ENCODE measurements at regions not wholly inside any gene's neighbourhood (a gene's known extent, or its start where the extent isn't known, plus 50 kb on each side); places are given as distances from the start of the nearest gene placed in this dataset.

DNA sequence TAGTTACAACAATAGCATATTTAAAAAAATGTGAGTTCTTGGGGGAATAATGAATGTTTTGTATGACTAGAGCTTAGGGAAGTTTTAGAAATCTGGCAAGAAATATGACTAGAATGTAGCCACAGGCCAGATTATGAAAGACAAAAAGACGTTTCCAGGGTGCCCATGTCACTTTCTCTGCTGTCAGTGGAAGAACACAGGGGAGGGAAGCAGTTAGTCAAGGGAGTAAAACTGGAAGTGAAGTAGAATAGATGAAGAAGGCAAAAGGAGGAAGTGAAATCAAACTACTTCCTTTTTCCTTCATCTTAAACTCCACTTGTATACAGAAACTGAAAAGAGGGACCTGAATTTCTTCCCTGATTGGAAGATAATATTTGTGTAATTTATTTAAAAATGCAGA, 81.2 kb upstream of the ATP2B1 start:
- H3K9me3 ChIP-seq (replicated peaks): peaks cover 4% of the 10 kb centered on the region; the same call in 1 of the 2 replicates
- no peaks in the 10 kb centered on the region for H3K4me1 ChIP-seq (replicated peaks)
- no peaks in the 10 kb centered on the region for H3K36me3 ChIP-seq
- no peak overlapping the region for H3K27ac ChIP-seq
- H3K4me3 ChIP-seq: no peak overlapping the region
- H3K27me3 ChIP-seq (replicated peaks): no peaks in the 10 kb centered on the region
- no peak for DNase-seq (ENCODE audit: low read depth in 1 of 2, low spot score in 2 of 2)

DNA sequence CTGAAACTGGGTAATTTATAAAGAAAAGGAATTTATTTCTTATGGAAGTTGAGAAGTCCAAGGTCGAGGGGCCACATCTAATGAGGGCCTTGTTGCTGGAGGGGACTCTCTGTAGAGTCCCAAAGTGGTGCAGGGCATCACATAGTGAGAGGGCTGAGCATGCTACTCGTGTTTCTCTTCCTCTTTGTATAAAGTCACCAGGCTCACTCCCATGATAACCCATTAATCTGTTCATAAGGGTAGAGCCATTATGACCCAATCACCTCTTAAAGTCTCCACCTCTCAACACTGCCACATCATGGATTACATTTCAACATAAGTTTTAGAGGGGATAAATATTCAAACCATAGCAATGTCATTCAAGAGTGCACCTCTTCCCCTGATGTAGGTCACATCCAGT, 79.1 kb upstream of the ATP2B1 start:
- no peak for DNase-seq (ENCODE audit: low read depth in 1 of 2, low spot score in 2 of 2)
- H3K27ac ChIP-seq: no peak overlapping the region
- peaks cover 4% of the 10 kb centered on the region; the same call in 1 of the 2 replicates for H3K9me3 ChIP-seq (replicated peaks)
- H3K36me3 ChIP-seq: no peaks in the 10 kb centered on the region
- H3K4me1 ChIP-seq (replicated peaks): peaks cover 7% of the 10 kb centered on the region; the same call in 1 of the 2 replicates
- no peak overlapping the region for H3K4me3 ChIP-seq
- H3K27me3 ChIP-seq (replicated peaks): no peaks in the 10 kb centered on the region

DNA sequence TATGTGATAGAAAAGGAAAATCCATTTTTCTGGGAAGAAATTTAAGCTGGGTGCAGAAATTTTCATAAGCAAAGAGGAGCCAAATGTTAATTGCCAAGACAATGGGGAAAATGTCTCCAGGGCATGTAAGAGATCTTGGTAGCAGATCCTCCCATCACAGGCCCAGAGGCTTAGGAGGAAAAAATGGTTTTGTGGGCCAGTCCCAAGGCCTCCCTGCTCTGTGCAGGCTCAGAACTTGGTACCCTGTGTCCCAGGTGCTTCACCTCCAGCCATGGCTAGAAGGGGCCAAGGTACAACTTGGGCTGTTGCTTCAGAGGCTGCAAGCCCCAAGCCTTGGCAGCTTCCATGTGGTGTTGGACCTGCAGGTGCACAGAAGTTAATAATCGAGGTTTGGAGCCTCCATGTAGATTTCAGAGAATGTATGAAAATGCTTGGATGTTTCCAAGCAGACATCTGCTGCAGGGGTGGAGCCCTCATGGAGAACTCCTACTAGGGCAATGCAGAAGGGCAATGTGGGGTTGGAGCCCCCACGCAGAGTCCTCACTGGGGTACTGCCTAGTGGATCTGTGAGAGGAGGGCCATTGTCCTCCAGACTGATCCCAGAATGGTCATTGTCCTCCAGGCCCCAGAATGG, 77.7 kb upstream of the ATP2B1 start:
- peaks cover 4% of the 10 kb centered on the region; the same call in 1 of the 2 replicates for H3K9me3 ChIP-seq (replicated peaks)
- no peaks in the 10 kb centered on the region for H3K36me3 ChIP-seq
- H3K27me3 ChIP-seq (replicated peaks): no peaks in the 10 kb centered on the region
- peaks cover 8% of the 10 kb centered on the region; the same call in 1 of the 2 replicates for H3K4me1 ChIP-seq (replicated peaks)
- H3K27ac ChIP-seq: no peak overlapping the region
- no peak for DNase-seq (ENCODE audit: low read depth in 1 of 2, low spot score in 2 of 2)
- H3K4me3 ChIP-seq: no peak overlapping the region

DNA sequence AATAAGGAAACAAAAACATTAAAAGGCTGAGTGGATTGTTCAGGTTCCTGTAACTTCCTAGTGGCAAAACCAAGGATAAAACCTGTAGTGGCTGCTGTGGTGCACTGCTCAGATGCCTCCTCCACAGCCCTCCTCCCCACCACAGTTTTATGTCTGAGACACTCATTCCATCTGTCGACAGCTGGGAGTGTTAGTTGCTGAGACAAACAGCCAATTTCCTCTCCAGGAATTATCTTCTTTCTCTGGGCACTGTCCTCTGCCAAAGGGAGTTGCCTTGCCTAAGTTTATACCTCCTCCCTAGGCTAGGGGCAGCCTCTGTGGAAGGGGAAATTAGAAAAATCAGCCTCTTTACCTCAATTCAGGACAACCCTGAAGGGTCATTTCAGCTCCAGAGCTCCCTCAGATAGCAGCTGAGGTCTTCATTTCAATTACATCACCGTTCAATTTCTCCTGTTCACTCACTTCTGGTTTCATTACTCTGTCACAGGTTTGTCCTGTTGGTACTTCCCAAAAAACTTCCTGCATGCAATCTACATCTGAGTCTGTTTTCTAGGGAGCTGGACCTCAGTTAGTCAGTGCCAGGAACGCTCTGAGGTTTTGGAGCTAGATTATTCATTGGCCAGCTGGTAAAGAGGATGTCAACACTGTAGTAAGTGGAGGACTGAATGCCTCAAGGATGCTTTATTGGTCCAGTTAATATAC, 74.9 kb upstream of the ATP2B1 start:
- Histone ChIP-seq H3K36me3 (no peaks in the 10 kb centered on the region), H3K4me1 (replicated peaks) (peaks cover 8% of the 10 kb centered on the region; the same call in 1 of the 2 replicates), H3K9me3 (replicated peaks) (peaks cover 4% of the 10 kb centered on the region; the same call in 1 of the 2 replicates), H3K4me3 (no peak overlapping the region), H3K27me3 (replicated peaks) (no peaks in the 10 kb centered on the region), H3K27ac (no peak overlapping the region)
- DNase-seq (ENCODE audit: low read depth in 1 of 2, low spot score in 2 of 2): no peak

DNA sequence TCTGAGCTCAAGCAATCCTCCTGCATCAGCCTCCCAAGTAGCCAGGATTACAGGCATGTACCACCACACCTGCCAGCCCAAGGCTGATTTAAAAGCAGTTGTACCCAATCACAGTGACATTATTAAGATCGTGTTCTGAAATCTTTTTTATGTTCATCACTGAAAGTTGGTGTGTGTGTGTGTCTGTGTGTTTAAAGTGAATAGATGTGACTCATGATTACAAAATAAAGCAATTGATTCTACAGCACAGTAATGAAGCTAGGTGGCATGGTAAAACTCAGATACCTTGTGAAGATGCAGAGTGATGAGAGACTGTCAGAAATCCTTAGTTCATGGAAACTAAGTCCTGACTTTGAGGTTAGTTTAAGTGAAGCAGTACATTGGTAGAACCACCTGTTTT, 74.2 kb upstream of the ATP2B1 start:
- Histone ChIP-seq H3K9me3 (replicated peaks) (peaks cover 4% of the 10 kb centered on the region; the same call in 1 of the 2 replicates), H3K4me3 (no peak overlapping the region), H3K27me3 (replicated peaks) (no peaks in the 10 kb centered on the region), H3K4me1 (replicated peaks) (peaks cover 8% of the 10 kb centered on the region; the same call in 1 of the 2 replicates), H3K36me3 (no peaks in the 10 kb centered on the region), H3K27ac (no peak overlapping the region)
- DNase-seq (ENCODE audit: low read depth in 1 of 2, low spot score in 2 of 2): no peak

DNA sequence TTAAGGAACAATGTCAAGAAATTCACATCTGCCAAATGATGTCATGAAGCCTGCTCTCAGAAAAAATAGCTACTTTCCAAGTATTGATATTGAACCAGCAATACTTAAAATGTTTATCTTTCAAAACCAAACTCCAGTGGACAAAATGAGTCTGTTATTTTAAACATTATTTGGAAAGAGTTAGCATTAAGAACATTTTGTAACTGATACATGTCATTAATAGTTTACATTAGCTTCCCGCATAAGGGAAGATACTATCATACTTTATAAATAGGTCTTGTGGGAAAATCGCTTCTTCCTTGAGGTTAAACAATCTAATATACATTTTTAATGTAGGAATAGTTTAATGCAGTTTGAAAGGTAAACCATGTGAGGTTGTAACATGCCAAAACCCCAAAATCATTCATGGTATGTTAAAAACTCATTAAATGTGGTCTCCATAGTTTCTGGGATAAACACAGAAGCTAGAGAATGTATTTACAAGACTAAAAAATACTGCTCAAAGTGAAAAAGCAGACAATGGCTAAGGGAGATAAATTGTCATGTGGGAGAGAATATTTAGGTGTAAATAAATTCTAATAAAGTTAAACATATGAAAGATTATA, 73.4 kb upstream of the ATP2B1 start:
- no peak for DNase-seq (ENCODE audit: low read depth in 1 of 2, low spot score in 2 of 2)
- no peaks in the 10 kb centered on the region for H3K27me3 ChIP-seq (replicated peaks)
- no peak overlapping the region for H3K27ac ChIP-seq
- H3K4me3 ChIP-seq: no peak overlapping the region
- H3K36me3 ChIP-seq: no peaks in the 10 kb centered on the region
- peaks cover 4% of the 10 kb centered on the region; the same call in 1 of the 2 replicates for H3K9me3 ChIP-seq (replicated peaks)
- H3K4me1 ChIP-seq (replicated peaks): peaks cover 8% of the 10 kb centered on the region; the same call in 1 of the 2 replicates

DNA sequence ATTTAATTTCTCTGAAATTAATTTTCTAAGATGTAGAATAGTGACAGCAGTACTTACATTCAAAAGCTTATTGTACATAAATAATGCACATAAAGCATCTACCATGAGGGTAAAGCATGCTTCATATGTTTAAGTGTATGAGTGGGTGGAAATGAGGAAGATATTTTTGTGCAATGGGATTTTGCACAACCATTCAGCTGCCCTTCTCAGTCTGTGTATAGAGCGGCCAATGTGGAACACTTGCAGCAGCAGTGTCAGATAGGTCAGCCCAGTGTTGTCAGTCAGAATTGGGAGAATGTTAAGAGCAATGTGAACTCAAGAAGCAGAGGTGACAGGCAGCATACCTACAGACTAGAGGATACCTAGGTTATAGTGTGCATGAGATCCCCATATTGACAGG, 72.5 kb upstream of the ATP2B1 start:
- Histone ChIP-seq H3K9me3 (replicated peaks) (no peaks in the 10 kb centered on the region), H3K27ac (no peak overlapping the region), H3K36me3 (no peaks in the 10 kb centered on the region), H3K4me1 (replicated peaks) (peaks cover 8% of the 10 kb centered on the region; the same call in 1 of the 2 replicates), H3K27me3 (replicated peaks) (no peaks in the 10 kb centered on the region), H3K4me3 (no peak overlapping the region)
- no peak for DNase-seq (ENCODE audit: low read depth in 1 of 2, low spot score in 2 of 2)

DNA sequence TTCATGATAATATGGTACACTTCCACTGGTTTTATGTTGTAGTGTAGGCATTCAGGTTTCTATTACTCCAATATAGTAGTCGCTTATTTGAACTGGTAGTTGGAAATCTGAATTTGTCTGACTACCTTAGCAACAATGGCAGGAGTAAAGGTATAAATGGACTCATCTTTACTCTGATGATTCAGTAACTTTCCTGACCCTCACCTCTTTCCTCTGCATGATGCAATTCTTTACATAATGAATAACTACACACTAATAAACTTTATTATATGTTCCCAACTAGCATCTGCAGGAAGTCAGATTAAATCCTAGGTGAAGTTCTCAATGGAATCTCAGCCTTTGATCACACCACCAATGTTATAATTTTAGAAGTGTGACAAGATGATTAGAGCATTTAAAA, 70.5 kb upstream of the ATP2B1 start:
- Histone ChIP-seq H3K36me3 (no peaks in the 10 kb centered on the region), H3K27me3 (replicated peaks) (no peaks in the 10 kb centered on the region), H3K4me1 (replicated peaks) (peaks cover 23% of the 10 kb centered on the region), H3K4me3 (no peak overlapping the region), H3K27ac (no peak overlapping the region), H3K9me3 (replicated peaks) (no peaks in the 10 kb centered on the region)
- DNase-seq (ENCODE audit: low read depth in 1 of 2, low spot score in 2 of 2): no peak

DNA sequence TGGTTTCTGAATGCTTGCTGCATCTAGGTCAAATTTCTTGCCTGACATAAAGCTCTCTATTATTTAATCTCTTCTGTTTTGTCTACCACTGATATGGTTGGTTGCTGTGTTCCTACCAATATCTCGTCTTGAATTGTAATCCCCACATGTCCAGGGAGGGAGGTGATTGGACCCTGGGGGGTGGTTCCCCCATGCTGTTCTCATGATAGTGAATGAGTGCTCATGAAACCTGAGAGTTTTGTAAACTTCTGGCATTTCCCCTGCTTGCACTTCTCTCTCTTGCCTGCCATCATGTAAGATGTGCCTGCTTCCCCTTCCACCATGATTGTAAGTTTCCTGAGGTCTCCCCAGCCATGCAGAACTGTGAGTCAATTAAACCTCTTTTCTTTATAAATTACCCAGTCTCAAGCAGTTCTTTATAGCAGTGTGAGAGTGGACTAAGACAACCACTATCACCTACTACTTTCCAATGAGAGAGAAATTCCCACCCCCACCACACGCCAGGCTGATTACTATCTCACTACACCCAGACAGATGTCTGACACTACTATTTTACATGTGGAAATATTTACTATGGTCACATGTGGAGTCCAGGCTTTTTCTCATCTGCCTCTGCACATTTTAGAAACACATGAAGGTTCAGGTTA, 69.2 kb upstream of the ATP2B1 start:
- H3K27me3 ChIP-seq (replicated peaks): no peaks in the 10 kb centered on the region
- H3K36me3 ChIP-seq: no peaks in the 10 kb centered on the region
- H3K27ac ChIP-seq: no peak overlapping the region
- H3K9me3 ChIP-seq (replicated peaks): no peaks in the 10 kb centered on the region
- no peak overlapping the region for H3K4me3 ChIP-seq
- H3K4me1 ChIP-seq (replicated peaks): peaks cover 17% of the 10 kb centered on the region
- DNase-seq (ENCODE audit: low read depth in 1 of 2, low spot score in 2 of 2): no peak

DNA sequence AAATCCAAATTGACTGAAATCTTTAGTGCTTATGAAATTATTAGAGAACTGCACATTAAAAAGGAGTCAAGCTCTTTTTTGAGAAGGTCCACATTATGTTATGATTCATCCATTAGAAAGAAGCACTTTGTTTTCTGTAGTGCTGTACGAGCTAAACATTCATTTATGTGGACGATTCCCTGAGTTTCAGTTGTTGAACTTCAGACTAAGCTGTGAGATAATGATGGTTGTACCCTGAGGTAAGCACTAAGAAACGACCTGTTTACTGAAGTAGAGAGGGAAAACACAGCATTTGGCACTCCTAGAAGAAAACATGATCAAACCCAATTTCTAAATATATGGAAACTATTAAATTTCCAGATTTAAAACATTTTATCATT, 67.3 kb upstream of the ATP2B1 start:
- H3K27ac ChIP-seq: no peak overlapping the region
- no peak overlapping the region for H3K4me3 ChIP-seq
- peaks cover 15% of the 10 kb centered on the region for H3K4me1 ChIP-seq (replicated peaks)
- H3K36me3 ChIP-seq: no peaks in the 10 kb centered on the region
- no peaks in the 10 kb centered on the region for H3K9me3 ChIP-seq (replicated peaks)
- no peaks in the 10 kb centered on the region for H3K27me3 ChIP-seq (replicated peaks)
- DNase-seq (ENCODE audit: low read depth in 1 of 2, low spot score in 2 of 2): no peak

DNA sequence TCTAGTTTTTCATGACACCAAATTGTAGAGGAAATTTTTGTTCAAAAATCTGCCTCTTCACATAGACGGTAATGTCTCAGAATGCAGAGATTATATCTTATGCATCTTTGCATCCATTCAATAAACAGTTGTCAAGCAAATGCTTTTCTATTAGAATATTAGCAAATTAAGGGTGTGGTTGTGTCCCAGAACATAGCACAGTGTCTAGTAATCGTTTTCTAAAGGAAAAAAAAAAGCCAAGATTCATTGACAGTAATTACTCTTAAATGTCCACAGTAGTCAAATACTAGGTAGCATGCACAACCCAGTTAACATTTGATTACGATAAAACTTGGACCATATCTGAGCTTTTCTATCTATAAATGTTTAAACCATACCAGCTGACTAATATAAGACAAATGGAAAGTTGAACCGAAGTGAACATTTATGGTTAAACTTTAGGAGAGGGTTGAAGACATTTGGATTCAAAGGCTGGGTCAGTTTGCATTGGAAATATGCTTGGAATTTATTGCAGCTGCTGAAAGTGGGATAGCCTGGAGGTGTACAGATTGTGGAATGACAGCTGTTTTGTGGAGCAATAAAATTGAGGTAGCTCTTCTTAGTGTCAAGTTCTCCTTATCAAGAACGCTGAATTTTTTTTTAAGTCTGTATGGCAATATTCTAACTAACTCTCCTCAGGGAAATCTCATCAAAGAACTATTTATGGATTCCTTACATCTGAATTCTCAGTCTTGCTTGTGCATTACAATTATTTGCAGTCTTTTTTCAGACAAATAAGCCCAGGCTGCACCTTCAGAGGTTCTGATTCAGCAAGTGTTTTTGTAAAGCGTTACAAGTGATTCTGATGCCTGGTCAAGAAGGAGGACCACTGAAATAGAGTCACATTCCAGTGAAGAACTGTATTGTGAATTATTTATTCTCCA, 66.7 kb upstream of the ATP2B1 start:
- Histone ChIP-seq H3K4me1 (replicated peaks) (peaks cover 15% of the 10 kb centered on the region), H3K9me3 (replicated peaks) (no peaks in the 10 kb centered on the region), H3K27me3 (replicated peaks) (no peaks in the 10 kb centered on the region), H3K36me3 (no peaks in the 10 kb centered on the region), H3K27ac (no peak overlapping the region), H3K4me3 (no peak overlapping the region)
- peak in 1 of 2 experiments; percentile 19 for DNase-seq (ENCODE audit: low read depth in 1 of 2, low spot score in 2 of 2)

DNA sequence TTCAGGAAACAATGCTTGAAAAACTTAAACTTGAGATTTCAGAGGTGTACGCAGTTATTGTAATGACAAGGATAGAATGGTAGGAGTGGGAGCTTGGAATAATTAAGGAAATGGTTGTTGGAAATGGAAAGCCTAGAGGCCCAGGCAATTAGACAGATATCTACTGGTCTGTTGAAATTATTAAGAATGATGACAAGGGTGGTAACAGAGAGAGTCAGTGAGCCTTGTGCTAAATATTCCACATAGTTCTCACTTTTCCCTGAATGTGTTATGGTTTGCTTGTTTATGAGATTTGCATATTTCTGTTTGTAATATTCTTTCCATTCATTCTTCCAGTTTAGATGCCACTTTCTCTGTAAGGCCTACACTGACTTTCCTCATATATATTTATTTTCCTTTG, 66.0 kb upstream of the ATP2B1 start:
- H3K4me3 ChIP-seq: no peak overlapping the region
- H3K4me1 ChIP-seq (replicated peaks): peaks cover 15% of the 10 kb centered on the region
- no peak for DNase-seq (ENCODE audit: low read depth in 1 of 2, low spot score in 2 of 2)
- H3K36me3 ChIP-seq: no peaks in the 10 kb centered on the region
- no peak overlapping the region for H3K27ac ChIP-seq
- no peaks in the 10 kb centered on the region for H3K27me3 ChIP-seq (replicated peaks)
- no peaks in the 10 kb centered on the region for H3K9me3 ChIP-seq (replicated peaks)

DNA sequence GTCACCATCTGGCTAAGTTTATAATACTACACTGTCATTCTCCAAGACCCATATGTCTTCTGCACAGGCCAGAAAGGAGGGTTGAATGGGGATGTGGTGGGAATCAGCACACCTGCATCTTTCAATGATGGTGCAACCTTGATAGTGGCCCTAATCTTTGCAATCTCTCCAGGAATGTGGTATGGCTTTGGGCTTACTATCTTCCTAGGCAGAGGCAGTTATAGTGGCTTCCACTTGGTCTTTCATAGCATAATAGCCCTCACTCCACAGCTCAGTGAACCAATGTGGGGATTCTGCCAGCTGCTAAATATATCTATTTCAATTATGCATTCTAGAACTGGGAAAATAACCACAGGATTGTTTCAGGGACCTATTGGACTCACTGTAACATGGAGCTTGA, 61.8 kb upstream of the ATP2B1 start:
- no peaks in the 10 kb centered on the region for H3K36me3 ChIP-seq
- DNase-seq (ENCODE audit: low read depth in 1 of 2, low spot score in 2 of 2): no peak
- H3K9me3 ChIP-seq (replicated peaks): no peaks in the 10 kb centered on the region
- H3K4me3 ChIP-seq: no peak overlapping the region
- H3K27ac ChIP-seq: no peak overlapping the region
- no peaks in the 10 kb centered on the region for H3K27me3 ChIP-seq (replicated peaks)
- H3K4me1 ChIP-seq (replicated peaks): peaks cover 9% of the 10 kb centered on the region
